HFF-Myc (cell line): ENCODE measurements at regions not wholly inside any gene's neighbourhood (a gene's known extent, or its start where the extent isn't known, plus 50 kb on each side); places are given as distances from the start of the nearest gene placed in this dataset.

Experiments used
- DNase-seq: peaks from one replicate; pipeline ENCODE4 v3.0.0-alpha.2; 2011; ENCODE audit warnings: low read depth; ENCODE audit errors: extremely low read depth
- H3K4me3 ChIP-seq: replicated peaks from 2 replicates; pipeline ENCODE4 v1.5.1; 2011; ENCODE audit warnings: low read depth, mild to moderate bottlenecking, control low read depth, low read length
- TF ChIP-seq, protein P1 (sequence below): IDR thresholded peaks from 2 replicates; pipeline ENCODE4 v1.5.1; 2012; ENCODE audit warnings: mild to moderate bottlenecking, low read depth, low read length, control low read depth; ENCODE audit errors: missing control alignments

DNA sequence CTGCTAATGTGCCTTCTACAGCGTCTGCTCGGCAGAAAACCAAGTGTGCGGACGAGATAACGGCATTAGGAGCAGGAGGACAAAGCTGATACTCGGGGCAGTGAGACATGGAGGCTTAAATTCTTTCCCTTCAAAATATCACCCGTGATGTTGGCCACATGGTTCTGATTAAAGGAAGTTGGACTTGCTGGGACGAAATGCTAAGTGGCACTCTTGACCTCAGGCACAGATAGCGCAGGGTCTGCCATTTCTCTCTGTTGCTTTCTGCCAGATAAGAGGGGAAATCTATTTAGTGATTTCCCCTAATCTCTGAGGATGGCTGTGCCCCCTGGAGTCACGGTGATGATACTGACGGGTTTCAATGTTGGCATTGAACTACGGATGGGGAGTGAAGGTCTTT is 509.6 kb upstream of the EEF2KMT start:
- TF ChIP-seq, protein P1, sequence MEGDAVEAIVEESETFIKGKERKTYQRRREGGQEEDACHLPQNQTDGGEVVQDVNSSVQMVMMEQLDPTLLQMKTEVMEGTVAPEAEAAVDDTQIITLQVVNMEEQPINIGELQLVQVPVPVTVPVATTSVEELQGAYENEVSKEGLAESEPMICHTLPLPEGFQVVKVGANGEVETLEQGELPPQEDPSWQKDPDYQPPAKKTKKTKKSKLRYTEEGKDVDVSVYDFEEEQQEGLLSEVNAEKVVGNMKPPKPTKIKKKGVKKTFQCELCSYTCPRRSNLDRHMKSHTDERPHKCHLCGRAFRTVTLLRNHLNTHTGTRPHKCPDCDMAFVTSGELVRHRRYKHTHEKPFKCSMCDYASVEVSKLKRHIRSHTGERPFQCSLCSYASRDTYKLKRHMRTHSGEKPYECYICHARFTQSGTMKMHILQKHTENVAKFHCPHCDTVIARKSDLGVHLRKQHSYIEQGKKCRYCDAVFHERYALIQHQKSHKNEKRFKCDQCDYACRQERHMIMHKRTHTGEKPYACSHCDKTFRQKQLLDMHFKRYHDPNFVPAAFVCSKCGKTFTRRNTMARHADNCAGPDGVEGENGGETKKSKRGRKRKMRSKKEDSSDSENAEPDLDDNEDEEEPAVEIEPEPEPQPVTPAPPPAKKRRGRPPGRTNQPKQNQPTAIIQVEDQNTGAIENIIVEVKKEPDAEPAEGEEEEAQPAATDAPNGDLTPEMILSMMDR, result no peak
- no peak for DNase-seq
- H3K4me3 ChIP-seq, result no peak overlapping the region

DNA sequence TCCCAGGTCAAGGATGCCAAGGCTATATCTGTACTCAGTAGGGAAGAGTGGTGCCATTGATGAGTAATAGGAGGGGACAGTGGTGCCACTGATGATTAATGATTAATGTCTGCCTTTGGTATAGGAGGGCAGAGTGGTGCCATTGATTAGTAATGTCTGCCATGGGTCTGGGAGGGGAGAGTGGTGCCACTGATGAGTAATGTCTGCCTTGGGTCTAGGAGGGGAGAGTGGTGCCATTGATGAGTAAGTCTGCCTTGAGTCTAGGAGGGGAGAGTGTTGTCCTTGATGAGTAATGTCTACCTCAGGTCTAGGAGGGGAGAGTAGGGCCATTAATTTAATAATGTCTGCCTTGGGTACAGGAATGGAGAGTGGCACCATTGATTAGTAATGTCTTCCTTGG is 507.8 kb upstream of the EEF2KMT start:
- TF ChIP-seq, protein P1, result no peak
- DNase-seq, result no peak
- no peak overlapping the region for H3K4me3 ChIP-seq

DNA sequence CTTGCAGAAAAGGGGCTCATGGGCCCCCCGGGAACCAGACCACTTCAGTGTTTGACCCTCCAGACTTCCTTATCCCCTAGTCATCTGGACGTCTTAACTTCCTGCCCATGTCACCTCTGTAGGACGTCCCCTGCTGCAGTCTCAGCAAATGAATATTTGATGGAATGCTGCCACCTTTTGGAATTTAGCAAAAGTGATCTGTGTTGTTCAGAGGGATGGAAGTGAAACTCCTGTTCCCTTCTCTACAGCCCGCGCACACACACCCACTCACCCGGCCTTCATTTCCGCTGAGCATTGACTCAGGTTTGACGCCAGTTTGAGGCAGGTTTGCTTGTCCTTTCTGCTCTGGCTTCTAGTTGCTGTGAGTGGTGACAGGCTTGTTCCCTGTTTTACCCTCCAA is 507.2 kb upstream of the EEF2KMT start:
- no peak for DNase-seq
- TF ChIP-seq, protein P1, result no peak
- no peak overlapping the region for H3K4me3 ChIP-seq

DNA sequence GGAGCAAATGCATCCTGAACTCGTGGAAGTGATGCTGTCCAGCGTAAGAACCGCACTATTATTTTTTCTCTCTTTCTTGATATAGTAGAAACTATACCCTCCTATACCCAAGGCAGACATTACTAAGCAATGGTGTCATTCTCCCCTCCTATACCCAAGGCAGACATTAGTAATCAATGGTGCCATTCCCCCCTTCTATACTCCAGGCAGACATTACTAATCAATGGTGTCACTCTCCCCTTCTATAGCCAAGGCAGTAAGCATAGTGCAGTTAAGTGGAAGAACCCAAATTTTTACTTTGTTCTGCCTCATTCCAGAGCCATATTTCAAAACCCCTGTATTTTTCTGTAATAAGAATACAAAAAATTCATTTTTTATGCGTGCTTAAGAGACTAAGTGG is 506.2 kb upstream of the EEF2KMT start:
- TF ChIP-seq, protein P1, result no peak
- no peak overlapping the region for H3K4me3 ChIP-seq
- no peak for DNase-seq

DNA sequence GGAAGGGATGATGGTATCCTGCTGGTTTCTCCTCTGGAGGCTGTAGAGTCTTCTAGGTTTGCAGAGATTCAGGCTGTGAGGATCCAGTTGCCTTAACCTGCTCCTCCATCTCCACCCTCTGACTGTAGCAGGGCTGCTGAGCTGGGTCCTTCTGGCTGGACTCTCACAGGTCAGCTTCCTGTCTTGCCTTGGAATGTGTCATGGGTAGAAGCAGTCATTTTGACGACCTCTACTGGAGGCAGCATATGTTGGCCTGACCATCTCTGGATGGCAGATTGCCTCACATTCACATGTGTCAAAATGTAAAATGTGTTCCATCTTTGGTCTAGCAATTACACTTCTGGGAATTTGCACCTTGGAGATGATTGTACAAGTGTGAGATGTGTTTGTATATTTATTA is 504.4 kb upstream of the EEF2KMT start:
- no peak overlapping the region for H3K4me3 ChIP-seq
- DNase-seq, result no peak
- TF ChIP-seq, protein P1, result no peak

DNA sequence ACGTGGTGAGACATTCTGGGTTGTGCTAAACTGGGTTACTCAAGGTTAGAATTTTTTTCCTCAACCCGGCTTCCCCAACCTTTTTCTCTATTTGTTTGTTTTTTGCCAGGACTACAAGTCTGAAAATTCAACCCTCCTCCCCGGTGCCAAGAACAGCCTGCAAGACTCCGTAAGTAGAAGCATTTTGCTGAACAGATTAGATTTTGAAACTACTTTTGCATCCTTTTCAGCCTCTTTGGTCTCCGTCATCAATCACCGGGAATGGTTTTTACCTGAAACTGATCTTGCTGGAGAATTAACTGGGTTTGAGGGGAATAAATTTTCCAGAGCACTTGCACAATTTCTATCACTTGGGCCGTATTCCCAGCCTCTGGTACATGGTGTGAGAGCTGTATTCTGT is 501.2 kb upstream of the EEF2KMT start:
- no peak overlapping the region for H3K4me3 ChIP-seq
- TF ChIP-seq, protein P1, result no peak
- no peak for DNase-seq

DNA sequence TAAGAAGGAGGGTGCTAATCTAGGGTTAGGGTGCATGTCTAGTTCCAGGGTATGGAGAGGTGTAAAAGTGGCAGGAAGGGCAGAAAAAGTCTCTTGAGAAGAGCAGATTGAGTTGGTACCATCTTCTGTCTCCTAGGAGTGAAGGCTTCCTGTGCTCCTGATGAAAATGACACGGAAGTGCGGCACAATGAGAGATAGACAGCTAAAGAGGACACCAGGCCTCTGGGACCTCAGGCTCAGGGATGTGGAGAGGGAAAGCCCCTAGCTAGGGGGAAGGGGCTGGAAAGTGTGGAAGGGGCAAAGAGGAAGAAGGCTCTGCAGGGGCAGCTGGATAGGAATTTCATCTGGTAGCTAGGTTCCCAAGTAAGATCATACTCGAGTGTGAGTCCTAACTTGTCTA is 498.3 kb upstream of the EEF2KMT start:
- no peak overlapping the region for H3K4me3 ChIP-seq
- TF ChIP-seq, protein P1, result no peak
- no peak for DNase-seq
